GM19025 (cell line): ENCODE measurements at regions not wholly inside any gene's neighbourhood (a gene's known extent, or its start where the extent isn't known, plus 50 kb on each side); places are given as distances from the start of the nearest gene placed in this dataset.

Experiments used
- ATAC-seq: cut with Tn5 transposase; IDR thresholded peaks from one replicate; pipeline ENCODE4 v1.9.1; 2021; ENCODE audit warnings: mild to moderate bottlenecking, low read depth, moderate library complexity; ENCODE audit not compliant: unreplicated experiment

DNA sequence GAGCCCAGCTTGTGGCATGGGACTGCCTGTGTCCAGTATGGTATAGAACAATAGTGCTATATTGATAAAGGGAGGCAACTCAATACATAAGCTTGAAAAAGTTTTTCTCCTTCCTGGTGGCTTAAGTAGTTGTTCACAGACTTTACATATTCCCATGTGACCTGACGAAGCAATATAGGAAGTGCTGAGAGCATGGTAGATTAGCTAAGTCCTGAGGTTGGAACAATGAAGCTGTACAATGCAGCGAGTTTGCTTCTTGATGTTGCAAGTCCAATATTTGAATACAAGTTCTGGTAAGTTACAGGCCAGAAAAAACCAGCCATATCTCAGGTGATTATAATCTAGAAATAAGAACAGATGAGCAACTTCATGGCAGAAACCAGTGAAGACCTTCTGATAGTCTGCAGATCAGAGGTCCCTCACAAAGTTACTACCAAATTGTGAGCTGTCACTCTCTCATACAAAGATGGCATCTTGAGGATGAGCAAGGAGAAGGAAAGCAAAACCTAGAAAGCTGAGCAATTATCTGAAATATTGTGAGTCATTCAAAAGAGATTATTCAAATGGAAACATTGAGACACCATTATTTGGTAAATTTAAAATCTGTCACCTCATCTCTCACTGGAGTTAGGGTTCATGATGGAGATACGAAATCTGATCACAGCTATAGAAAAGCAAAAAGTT lies 72.9 kb upstream of the BTG1 start:
- no peak for ATAC-seq

DNA sequence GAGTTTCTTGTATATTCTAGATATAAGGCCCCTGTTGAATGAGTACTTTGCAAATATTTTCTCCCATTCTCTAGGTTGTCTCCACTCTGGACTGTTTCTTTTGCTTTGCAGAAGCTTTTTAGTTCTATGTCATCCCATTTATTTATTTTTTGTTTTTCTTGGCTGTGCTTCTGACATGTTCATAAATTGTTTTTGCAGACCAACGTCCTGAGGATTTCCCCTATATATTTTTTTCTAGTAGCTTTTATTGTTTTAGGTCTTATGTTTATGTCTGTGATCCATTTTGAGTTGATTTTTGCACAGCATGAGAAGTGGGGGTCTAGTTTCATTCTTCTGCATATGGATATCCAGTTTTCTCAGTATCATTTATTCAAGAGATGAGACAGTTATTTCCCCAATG lies 70.4 kb upstream of the BTG1 start:
- ATAC-seq = no peak

DNA sequence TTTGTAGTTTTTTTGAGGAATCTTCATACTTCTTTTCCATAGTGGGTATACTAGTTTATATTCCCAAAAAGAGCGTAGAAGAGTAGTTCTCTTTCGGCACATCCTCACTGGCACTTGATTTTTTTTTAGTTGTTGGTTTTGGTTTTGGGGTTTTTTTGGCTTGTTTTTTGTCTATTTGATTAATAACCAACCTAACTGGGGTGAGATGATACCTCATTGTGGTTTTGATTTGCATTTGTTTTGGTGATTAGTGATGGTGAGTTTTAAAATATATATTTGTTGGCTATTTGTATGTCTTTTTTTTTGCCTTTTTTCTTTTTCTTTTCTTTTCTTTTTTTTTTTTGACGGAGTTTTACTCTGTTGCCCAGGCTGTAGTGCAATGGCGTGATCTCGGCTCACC lies 69.7 kb upstream of the BTG1 start:
- no peak for ATAC-seq

DNA sequence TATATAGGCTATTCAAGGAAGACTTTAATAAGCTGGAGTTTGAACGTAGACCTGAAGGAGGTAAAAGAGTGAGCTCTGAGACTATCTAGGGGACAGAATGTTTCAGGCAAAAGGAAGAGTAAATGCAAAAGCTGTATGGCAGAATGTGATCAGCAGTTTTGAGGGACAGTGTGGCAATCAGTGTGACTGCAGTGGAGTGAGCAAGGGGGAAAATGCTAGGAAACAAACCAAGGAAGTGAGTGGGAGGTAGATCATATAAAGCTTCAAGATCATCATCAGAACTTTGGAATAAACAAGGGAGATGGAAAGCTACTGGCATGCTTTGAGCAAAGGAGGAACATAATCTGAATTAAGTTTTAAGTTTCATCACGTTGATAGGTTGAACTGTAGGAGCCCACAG lies 67.5 kb upstream of the BTG1 start:
- ATAC-seq = no peak

DNA sequence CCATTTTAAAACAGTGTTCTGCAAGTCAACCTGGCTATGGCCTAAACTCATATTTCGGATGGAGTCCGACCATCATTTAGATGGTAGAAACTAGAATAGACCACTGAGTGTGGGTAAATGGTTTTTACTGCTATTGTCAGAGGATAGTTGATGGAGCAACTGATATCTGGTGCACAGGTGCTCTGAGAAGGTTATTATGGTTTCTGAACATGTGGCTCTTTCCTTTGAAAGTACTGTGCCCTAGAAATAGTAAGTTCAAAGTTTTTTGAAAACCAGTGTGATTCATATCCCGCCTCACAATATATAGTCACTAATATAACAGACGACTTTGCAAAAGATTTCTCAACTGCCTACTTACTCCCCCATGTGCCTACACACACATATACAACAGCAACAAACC lies 64.4 kb upstream of the BTG1 start:
- no peak for ATAC-seq

DNA sequence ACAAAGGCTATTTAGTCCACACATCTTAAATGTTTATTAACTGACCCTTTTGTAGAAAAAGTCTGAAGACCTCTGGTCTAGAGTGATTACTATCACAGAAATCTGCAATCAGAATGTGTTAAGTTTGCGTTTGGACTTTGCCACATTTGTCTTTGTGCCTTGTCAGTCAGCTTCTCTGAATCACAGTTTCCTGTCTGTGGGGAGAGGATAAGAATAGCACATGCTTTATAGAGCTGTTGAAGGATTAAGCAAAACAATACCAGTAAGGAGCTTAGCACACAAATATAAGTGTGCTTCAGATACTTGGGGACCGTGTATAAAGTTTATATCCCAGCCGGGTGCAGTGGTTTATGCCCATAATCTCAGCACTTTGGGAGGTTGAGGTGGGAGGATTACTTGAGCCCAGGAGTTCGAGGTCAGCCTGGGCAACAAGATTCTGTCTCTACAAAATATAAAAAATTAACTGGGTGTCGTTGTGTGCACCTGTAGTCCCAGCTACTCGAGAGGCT lies 63.0 kb upstream of the BTG1 start:
- ATAC-seq = no peak

DNA sequence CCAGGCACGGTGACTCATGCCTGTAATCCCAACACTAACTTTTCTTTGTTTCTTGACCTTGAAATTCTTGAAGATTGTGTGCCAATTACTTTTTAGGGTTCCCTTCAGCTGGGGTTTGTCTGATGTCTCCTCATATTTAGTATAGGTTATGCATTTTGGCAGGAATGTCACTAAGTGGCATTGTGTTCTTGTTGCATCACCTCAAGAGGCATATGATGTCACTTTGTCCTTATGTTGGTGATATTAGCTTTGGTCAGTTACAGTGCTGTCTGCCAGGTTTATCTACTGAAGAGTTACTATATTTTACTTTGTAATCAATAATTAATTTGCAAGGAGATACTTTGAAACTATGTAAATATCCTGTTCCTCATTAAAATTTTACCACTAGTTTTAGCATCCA lies 61.0 kb upstream of the BTG1 start:
- no peak for ATAC-seq

DNA sequence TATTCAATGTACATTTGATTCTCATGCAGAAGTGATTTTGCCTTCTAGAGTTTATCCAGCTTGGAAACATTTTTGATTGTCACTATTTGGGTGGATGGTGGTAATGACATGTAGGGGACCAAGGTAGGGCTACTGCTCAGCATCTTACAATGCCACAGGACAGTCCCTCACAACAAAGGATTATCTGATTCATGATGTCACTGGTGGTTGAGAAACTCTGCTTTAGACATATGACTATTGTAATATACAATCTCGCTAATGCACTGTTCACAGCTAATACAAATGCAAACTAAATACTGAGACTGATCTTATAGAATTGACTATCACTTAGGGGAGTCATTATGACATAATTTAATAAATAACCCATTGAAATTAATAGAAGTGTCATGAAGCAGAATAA lies 60.4 kb upstream of the BTG1 start:
- no peak for ATAC-seq

DNA sequence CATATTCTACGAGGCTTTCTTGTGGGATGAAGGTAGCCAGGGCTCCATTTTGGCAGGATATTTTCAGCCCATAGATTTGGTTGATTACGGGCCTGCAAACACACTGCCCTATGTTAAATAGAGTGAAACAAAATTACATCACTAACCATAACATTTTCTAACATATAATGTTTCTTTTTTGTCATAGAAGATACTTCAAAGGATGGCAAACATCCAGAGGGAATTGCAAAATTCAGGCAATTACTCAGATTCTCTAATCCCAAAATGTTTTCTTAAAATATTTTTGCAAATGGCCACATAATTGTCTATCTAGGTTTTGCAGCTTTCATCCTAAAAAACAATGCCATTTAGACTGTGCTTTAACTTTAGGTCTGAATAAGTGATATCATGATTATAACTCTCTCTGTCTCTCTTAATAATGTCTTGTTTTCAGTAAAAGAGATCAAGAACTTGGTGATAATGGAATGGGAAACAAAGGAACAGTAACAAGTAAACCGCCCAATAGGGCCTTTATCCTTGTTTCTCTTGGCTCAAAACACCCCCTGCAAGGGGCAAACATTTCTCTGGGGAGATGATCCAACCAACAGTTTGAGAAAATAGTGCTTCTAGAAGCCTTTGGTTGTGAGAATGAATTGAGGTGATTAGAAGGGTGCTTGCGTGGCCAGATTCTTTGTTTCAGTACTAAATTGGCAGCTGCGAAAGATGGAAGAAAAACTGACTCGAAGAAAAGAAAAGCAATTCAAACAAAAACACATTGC lies 54.4 kb upstream of the BTG1 start:
- ATAC-seq = no peak

DNA sequence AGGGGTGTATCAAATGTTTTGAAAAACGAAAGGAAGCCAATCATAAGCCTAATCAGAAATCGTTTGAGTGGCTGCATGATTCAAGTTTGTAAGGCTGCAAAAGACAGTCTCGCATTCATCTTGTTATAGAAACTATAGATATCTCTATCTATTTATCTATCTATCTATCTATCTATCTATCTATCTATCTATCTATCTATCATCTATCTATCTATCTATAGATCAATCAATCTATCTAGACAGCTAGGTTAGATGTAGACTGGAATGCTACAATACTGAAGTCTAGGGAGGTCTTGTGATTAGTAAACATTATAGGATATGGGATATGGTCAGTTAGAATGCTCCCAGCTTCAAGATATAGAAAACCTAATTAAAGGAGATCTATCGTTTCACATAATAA lies 52.2 kb upstream of the BTG1 start:
- no peak for ATAC-seq

DNA sequence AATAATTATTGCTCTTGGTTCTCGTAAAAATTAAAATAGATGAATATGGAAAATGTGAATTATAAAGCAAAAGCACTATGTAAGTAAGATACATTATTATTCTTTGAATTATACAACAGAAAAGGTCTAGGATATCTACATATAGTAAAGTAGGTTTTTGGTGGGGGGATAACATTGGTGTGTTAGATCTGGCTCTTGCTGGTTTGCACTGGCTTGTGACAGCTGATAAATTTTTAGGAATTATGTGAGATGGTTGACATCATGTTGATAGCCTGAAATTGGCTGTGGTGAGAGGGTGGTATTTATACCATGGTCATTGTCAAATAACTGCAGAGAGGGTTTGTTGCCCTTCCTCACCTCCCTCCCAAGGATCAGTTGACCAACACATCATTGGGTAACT lies 50.7 kb upstream of the BTG1 start:
- ATAC-seq = no peak
